Stimulated activated CD8-positive, alpha-beta memory T cell treated with anti-CD3 and anti-CD28 coated beads, Interleukin-12 subunit alpha, Interleukin-12 subunit beta, amount 100 ng/mL, for 4 hours (primary cell): ENCODE measurements at regions not wholly inside any gene's neighbourhood (a gene's known extent, or its start where the extent isn't known, plus 50 kb on each side); places are given as distances from the start of the nearest gene placed in this dataset.
"Not testable (repeated sequence)": the region's sequence is repeated elsewhere in the genome, so short reads cannot be mapped to it uniquely, and the experiment has no call there.

Source experiments
- DNase-seq: peaks from one replicate; pipeline ENCODE4 v3.0.0-alpha.2; 2020; ENCODE audit warnings: low read depth

DNA sequence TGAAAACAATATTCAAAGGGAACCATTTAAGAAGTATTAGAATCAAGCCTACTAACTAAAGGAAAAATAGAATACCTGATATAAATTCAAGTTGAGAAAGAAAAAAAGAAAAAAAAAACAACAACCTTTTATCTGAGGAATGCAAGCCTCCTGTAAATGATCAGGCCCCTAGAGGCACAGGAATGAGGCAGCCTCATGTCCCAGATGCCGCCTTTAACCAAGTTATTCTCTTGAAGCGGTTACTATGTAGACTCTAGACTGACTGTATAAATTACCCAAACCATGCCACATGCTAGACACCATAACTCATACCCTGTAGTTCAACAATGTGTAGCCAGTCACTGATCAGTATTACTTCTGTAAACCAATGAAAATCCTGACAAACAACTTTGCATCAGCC lies 929.6 kb downstream of the TAF11L14 start:
- DNase-seq: no peak

DNA sequence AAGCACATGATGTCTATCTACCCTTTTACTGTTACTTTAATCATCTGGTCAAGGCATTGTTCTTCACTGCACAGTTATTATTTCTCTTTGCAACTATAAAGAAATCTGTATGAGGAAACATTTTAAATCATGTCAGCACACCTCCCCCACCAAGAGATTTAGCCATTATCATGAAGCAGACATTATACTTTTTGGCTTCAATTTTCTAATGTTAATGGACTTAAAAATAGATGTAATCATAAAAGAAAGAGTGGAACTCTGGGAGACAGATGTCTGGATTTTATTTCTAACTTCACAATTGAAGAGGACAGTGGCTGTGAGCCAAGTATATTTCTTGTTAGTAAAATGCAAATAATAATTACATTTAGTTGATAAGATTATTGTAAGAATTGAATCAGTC lies 932.4 kb downstream of the TAF11L14 start:
- no peak for DNase-seq

DNA sequence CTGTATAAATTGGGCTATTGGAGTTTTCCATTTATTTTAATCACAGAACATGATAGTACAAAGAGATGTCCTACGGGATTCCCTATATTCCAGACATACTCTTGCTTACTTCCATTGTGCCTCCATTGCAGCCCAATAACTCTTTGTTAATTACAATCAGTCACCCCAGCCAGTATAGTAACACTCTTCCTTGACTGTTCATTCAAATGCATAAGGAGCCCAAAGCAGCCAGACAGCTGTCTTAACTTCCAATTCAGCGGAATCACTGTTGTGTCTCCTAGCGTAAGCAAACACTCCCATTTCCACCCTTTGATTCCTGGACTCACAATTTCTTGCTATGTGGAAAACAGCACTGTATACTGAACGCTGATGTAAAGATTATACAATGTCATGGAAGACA lies 942.3 kb downstream of the TAF11L14 start:
- DNase-seq: no peak

DNA sequence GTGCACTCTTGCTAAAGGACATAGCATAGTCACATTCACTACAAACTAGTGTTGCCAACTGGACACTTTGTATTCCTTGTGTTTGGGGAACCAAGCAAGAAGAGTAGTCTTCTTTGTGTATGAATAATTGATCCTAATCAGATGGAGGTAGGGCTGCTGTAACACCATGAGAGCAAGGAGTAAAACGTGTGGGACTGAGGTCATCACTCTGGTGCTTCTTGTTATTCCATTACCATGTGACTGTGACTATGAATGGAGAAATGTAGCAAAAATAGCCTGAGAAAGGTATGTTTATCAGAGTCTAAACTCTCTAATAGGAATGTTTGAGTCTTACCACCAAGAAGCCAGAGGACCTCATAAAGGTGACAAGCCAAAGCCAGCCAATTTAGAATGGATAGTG lies 966.9 kb downstream of the TAF11L14 start:
- no peak for DNase-seq

DNA sequence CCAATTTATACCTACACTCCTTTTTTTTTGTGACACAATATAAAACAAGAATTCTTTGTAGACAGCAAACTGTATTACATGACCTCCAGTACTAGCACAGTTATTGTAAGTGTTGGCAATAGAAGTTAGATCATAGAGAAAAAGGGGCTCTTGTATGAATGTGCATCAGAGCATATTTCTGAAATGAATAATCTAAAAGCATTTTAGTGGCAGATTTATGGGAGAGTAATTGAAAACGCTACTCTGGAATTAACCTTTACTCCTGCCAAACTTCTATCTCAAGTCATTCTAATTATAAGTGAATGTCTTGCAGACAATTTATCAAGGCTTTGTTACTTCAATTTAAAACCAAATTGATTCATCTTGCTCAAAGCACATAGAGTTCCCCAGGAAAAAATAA lies 968.1 kb downstream of the TAF11L14 start:
- DNase-seq: no peak

DNA sequence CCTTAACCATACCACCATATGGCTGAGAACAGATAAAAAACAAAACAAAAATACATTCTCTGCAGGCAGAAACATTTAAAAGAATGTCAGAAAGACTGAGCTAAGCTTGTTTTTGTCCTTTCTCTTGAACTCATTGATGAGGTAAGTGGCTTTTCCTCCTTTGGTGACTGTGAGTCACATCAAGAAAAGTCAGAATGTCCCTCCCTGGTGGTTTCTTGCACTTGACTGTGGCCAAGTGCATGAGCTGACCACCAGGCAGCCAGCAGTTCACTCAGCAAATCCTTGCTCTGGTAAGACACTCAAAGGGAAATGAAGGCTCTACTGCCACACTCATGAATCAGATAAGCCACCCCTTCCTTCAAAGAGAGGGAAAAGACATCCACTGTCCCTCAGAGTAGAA lies 970.9 kb downstream of the TAF11L14 start:
- DNase-seq: no peak

DNA sequence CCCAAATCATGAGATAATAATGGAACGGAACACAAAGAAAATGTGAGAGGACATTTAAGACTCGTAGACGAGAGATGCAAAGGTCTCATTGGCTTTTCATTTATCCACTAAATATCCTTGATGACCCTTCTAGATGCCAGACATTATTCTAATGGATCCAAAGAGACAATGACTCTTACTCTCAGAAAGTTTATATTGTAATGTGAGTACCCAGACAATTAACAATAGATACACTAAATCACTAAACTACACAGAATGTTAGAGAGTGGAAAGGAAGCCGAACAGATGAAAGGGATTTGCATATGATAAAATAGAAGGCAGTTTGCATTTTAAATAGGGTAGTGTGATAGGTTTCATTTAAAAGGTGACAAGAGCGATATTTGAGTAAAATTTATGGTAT lies 973.3 kb downstream of the TAF11L14 start:
- DNase-seq: no peak

DNA sequence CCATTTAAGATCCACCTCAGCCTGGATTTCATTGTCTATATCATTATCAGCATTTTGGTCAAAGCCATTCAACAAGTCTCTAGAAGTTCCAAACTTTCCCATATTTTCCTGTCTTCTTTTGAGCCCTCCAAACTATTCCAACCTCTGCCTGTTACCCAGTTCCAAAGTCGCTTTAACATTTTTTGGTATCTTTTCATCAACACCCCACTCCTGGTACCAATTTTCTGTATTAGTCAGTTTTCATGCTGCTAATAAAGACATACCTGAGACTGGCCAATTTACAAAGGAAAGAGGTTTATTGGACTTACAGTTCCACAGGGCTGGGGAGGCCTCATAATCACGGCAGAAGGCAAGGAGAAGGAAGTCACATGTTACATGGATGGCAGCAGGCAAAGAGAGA lies 982.9 kb downstream of the TAF11L14 start:
- DNase-seq: not testable (repeated sequence)

DNA sequence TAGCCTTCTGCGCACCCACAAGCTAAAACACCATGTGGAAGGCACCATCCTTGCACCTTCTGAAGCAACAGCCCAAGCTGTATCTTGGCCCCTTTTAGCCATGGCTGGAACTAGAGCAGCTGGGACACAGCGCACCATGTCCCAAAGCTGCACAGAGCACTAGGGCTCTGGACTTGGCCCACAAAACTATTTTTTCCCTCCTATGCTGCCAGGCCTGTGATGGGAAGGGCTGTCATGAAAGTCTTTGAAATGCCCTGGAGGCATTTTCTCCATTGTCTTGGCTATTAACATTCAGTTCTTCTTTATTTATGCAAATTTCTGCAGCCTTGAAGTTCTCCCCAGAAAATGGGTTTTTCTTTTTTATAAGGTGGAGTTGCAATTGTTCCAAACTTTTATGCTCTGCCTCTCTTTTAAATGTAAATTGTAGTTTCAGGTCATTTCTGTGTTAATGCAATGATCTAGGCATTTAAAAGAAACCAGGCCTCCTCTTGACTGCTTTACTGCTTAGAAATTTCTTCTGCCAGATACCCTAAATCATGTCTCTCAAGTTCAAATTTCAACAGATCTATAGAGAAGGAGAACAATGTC lies 996.3 kb downstream of the TAF11L14 start:
- DNase-seq: no peak

DNA sequence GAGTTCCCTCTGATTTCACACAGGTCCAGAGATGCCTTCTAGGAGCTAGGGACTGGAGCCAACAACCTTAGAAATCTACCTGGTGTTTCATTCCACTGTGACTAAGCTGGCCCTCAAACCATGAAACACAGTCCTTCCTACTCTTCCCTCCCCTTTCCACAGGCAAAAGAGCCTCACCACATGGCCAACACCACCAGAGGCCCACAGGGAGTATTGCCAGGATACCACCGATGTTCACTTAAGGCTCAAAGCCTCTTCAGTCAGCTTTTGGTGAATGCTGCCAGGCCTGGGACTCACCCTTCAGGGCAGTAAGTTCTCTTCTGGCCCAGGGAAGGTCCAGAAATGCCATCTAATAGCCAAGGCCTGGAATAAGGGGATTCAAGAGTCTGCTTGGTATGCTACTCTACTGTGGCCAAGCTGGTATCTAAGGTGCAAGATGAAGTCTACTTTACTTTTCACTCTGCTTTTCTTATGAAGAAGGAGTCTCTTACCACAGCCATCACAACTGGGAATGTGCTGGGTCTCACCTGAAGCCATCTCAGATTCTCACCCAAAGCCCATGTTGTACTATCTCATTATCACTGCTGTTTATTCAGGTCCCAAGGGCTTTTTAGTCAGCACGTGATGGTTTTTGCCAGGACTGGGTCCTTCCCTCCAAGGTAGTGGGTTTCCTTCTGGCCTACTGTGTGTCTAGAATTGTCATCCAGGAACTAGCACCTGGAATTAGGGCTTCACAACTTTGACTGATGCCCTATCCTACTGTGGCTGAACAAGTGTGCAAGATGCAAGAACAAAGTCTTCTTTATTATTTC lies 1018.4 kb downstream of the TAF11L14 start:
- DNase-seq: no peak

DNA sequence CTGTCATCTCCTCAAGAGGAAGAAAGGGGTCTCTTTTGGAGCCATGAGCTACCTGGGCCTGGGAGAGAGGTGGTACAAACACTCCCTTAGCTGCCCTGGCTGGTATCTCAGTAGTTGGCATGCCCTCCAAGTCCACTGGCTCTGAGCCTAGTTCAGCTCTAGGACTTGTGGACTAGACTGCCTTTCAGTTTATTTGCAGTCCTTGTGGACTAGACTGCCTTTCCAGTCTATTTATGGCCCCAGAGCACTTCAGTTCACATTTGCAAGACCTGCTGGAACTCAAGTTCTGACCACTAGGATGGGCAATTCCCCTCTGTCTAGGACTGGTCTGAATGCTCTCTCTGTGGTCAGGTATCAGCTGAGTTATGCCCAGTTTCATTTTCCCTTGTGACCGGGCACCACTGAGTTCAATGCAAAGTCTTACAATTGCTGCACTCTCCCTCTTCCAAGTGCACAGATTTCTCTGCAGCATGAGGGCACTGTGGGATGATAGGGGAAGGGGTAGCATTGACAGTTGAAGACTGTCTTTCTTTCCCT lies 1019.0 kb downstream of the TAF11L14 start:
- no peak for DNase-seq

DNA sequence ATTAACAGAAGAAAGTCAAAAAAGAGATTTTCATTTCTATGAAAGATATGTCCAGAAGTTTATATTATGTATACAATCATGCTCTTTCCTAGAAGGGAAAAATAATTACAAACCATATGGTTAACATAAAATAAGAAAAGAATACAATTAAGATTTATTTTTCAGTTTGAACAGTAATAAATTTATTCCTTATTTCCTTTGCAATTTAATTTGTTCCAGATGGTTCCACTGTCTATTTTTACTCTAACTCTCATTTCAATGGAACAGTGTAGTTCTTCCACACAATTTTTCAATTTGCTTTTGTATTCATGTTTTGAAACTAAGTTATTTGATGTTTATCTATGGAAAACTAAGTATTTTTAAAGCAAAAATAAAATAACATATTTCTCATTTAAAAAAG lies 1026.3 kb downstream of the TAF11L14 start:
- DNase-seq: no peak

DNA sequence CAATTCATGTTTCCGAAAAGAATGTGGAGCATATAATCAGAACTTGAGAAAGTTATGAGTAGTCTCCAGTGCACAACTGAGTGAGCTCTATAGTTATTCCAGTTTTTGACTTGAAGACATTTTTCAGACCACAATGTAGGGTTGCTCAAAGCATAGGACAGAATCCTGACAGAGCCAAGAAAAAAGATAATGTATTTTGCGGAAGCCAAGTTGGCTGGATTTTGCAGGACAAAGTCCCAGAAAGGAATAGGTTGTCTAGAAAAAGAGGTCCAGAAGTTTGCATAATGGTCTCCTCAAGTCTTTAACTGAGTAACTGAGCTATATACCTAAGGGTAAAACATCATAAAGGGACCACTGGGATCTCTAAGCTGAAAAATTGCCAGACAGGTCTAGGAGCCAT lies 1028.0 kb downstream of the TAF11L14 start:
- no peak for DNase-seq

DNA sequence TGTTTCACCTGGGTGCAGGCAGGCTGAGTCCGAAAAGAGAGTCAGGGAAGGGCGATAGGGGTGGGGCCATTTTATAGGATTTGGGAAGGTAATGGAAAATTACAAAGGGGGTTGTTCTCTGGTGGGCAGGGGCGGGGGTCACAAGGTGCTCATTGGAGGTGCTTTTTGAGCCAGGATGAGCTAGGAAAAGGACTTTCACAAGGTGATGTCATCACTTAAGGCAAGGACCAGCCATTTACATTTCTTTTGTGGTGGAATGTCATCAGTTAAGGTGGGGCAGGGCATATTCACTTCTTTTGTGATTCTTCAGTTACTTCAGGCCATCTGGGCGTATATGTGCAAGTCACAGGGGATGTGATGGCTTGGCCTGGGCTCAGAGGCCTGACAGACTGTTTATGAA lies 1040.0 kb downstream of the TAF11L14 start:
- not testable (repeated sequence) for DNase-seq

DNA sequence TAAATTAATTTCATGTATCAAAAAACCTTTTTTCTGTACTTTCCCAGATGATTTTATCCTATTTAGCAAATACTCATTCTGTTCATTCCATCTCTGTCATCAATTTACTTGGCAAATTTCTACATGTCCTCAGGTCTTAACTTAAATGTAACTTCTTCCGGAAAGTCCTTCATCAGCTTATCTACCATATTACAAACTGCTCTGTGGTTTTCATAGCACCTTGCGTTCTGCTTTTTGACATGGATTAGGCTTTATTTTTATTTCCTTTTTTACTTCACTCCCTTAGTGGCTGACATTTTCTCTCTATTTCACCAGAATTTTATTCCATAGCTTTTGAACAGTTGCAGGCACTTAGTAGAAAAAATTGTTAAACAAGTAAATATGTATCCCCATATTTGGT lies 1040.8 kb downstream of the TAF11L14 start:
- DNase-seq: no peak

DNA sequence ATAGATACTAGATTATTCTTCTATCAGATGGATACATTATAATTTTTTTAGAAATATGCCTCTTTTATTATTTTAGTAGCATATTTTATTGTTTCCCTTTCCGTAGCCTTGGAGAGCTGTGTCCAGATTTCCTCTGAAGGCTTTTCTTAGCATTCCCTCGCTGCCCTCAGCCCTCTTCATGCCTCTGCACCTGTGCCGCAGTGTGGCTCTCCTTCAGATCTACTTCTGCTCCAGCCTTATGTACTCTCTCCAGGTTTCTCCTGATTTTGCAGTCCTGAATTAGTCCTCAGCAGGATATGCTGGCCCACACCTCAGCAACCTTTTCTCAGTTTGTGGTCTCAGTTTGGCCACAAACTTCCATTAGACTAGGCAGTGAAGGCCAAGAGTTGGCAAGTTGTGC lies 1052.0 kb downstream of the TAF11L14 start:
- no peak for DNase-seq

DNA sequence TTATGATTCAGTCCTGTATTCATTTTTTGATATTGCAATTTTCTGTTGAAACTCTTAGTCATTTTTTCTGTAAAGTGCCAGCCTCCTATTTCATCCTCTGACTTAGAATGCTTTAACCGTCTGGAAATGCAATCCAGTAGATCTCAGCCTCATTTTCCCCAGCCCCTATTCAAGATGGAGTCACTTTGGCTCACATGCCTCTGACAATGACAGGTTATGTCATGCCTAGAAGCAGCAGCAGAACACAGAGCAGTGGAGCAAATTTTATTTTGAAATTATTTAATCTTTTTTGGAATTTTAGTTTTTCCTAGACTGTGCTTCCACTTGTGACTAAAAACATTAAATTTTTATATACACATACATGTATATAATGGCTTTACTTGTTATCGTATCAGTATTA lies 1053.2 kb downstream of the TAF11L14 start:
- DNase-seq: no peak

DNA sequence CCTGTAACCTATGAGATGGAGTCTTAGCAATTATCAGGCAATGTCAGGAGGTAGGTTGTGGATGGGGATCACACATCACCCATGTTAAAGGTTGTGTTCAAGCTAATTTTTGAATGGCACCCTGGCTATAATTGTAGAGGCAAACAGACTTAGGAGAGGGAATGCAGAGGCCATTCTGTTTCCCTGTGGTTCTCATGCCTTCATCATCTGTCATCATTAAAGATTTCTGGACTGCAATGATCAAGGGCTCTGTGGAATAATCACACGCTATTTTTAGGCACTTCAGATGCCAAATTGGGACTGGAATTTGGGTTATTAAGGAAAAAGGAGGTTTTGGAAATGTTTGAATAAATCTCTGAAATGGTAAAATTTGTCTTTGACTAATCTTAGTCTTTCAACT lies 1065.4 kb downstream of the TAF11L14 start:
- no peak for DNase-seq

DNA sequence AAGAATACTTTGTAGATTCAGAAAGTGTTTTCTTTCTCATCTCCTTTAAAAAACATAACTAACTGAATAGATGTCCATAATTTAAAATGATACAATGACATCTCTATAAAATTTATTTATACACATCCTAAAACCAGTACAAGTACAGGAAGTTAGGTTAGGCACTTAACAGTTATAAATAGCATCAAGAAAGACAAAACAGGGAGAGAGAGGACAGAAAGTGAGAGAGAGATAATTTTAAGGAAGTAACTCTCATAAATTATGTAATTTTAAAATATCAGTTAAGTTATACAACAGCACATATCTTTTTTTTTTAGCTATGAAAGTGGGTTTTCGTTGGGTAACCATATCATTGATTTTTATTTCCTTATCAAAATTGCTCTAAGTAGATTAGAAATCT lies 1068.6 kb downstream of the TAF11L14 start:
- DNase-seq: no peak

DNA sequence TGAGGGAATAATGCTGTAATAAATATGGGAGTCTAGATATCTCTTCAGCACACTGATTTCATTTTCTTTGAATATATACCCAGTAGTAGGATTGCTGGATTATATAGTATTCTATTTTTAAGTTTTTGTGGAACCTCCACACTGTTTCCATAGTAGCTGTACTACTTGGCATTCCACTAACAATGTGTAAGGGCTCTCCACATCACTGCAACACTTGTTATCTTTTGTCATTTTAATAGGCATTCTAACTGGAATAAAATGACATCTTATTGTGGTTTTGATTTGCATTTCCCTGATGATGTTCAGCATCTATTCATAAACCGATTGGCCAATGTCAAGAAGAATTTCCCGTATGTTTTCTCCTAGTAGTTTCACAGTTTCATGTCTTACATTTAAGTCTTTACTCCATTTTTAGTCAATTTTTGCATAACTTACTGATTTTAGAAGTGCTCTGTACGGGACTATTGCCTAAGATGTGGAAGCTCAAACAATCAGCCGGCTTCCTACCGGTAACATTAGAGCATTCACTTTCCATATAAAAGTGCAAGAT lies 1078.8 kb downstream of the TAF11L14 start:
- no peak for DNase-seq

DNA sequence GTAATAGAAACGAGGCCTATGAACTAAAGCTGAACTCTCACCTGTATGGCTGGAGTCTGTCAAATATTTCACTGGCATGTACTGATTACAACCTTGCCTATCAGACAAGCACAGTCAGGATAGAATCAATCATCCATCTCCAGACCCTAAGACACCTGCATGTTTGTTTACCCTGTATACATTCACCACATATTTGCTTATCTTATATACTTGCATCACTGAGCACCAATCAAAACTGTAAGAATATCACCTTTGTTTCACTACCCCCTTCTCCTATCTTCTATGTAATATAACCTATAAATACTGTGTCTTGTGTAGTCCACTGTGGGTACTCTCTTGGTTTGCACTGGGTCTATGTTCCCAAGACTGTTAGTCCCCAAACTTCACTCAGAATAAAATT lies 1085.7 kb downstream of the TAF11L14 start:
- no peak for DNase-seq

DNA sequence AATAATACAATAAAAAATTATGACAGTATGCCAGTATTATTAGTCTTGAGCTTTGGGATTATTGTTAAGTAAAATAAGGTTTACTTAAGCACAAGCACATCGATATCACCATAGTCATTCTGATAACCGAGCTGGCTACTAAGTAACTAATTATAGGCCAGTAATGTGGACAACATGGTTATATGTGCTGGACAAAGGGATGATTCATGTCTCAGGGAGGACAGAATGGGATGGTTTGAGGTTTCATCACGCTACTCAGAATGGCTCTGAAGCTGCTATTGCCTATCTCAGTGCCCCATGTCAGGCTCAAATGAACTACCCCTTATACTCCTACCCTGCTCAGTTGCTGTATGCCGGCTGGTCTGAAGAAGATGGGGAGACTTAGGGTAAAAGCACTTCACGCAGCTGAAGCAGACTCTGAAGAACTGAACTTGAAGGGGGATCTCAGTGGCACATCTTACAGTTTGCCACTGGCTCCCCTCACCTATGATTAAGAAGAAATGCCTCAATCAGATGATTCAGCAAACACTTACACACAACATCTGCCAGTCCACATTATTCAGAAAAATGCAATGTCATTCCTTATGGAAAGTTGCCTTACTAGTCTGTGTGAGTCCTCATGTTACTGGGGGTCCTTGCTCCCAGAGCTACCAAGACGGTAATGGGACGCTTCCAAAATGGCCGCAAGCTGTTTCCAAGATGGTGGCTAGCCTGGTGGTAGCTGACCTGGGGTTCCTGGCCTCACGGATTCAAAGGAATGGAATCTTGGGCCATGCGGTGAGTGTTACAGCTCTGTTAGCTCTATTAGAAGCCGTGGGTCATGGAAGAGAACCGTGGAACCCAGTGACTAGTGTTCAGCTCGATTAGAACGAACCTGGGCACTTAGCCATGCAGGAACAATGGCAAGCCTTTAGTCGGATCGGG lies 1098.6 kb downstream of the TAF11L14 start:
- no peak for DNase-seq
